Neural progenitor cell (in vitro differentiated cells): ENCODE measurements at regions not wholly inside any gene's neighbourhood (a gene's known extent, or its start where the extent isn't known, plus 50 kb on each side); places are given as distances from the start of the nearest gene placed in this dataset.

Source experiments
- CTCF ChIP-seq: fragments of 200-600 bp; sonication (generic); IDR thresholded peaks from 2 replicates; pipeline ENCODE4 v1.5.1; 2017; ENCODE audit warnings: antibody characterized with exemption, mild to moderate bottlenecking
- EZH2 ChIP-seq: fragments of 200-600 bp; sonication (generic); IDR thresholded peaks from 2 replicates; pipeline ENCODE4 v1.6.1; 2017; ENCODE audit warnings: antibody characterized with exemption, mild to moderate bottlenecking, moderate library complexity

- TF ChIP-seq CTCF (no peak), EZH2 (no peak)
Observed at GRCh38 chrX:65600106-65600505, 65.5 kb upstream of the LAS1L start.
